ENCODE measurements at regions not wholly inside any gene's neighbourhood (a gene's known extent, or its start where the extent isn't known, plus 50 kb on each side); places are given as distances from the start of the nearest gene placed in this dataset.

GRCh38 chr11:111019451-111019850 is 226.1 kb upstream of the POU2AF2 start:
- TF ChIP-seq CTCF (IDR thresholded peaks at IDR 0.05) = no peak
- no peak for TF ChIP-seq EZH2 (IDR thresholded peaks at IDR 0.05)
- TF ChIP-seq EZH2phosphoT487 (IDR thresholded peaks at IDR 0.05) = no peak
